Kidney (tissue), 13 donors: ENCODE measurements at regions not wholly inside any gene's neighbourhood (a gene's known extent, or its start where the extent isn't known, plus 50 kb on each side); places are given as distances from the start of the nearest gene placed in this dataset.
A peak's percentile ranks its signal among the peaks of the same experiment; 100 is the strongest.

Experiments
- DNase-seq, 5 donors: peaks; one replicate each; pipeline ENCODE4 v3.0.0-alpha.2; 2013 to 2020
- FAIRE-seq: peaks from 2 replicates; lab custom pipeline; 2012; peaks lifted over from hg19 to GRCh38; lab: Jason Lieb, UNC
- H3K27ac ChIP-seq, 2 donors: one replicate each; pipeline ENCODE4 v1.7.0; 2013; ENCODE audit warnings: low read depth in 2 of 2, low read length in 2 of 2, inconsistent platforms in 1 of 2
- H3K27me3 ChIP-seq: one replicate; pipeline ENCODE4 v1.7.1; 2013; ENCODE audit warnings: low read length, inconsistent platforms; ENCODE audit not compliant: control insufficient read depth, insufficient read depth
- H3K36me3 ChIP-seq, 3 donors: one replicate each; pipeline versions ENCODE4 v1.7.0 to v1.7.1; 2013; ENCODE audit warnings: low read length in 3 of 3, control low read depth in 1 of 3, inconsistent platforms in 1 of 3; ENCODE audit not compliant: insufficient read depth in 3 of 3, control insufficient read depth in 2 of 3
- H3K4me1 ChIP-seq, 3 donors: one replicate each; pipeline versions ENCODE4 v1.7.0 to v1.7.1; 2013; ENCODE audit warnings: low read length in 3 of 3, inconsistent platforms in 1 of 3, low read depth in 1 of 3; ENCODE audit not compliant: control insufficient read depth in 2 of 3, insufficient read depth in 2 of 3
- H3K4me3 ChIP-seq, 3 donors: one replicate each; pipeline versions ENCODE4 v1.7.0 to v1.8.1; 2013; ENCODE audit warnings: low read length in 3 of 3, control low read depth in 1 of 3, inconsistent platforms in 1 of 3
- H3K9ac ChIP-seq, 3 donors: one replicate each; pipeline versions ENCODE4 v1.7.0 to v1.7.1; 2013; ENCODE audit warnings: low read length in 3 of 3, control low read depth in 1 of 3, inconsistent platforms in 1 of 3
- H3K9me3 ChIP-seq, 3 donors: one replicate each; pipeline versions ENCODE4 v1.7.0 to v1.7.1; 2013; ENCODE audit warnings: low read length in 3 of 3, control low read depth in 1 of 3, inconsistent platforms in 1 of 3; ENCODE audit not compliant: control insufficient read depth in 2 of 3, insufficient read depth in 1 of 3
- intact Hi-C: fragments of 100-400 bp; cut with DNase I; formaldehyde crosslinking; loops from one replicate; pipeline ENCODE4 v1.11.1; 2022
- TF ChIP-seq, protein P1 (sequence below): IDR thresholded peaks from 3 replicates; pipeline ENCODE4 v1.5.1; 2012; ENCODE audit warnings: mild to moderate bottlenecking, moderate library complexity, borderline replicate concordance; ENCODE audit not compliant: insufficient read depth; ENCODE audit errors: extremely low read depth
- donor health status: control.
- donor health status: control.
- donor health status: control.
- donor health status: control.
- donor health status: control.
- donor health status: DM: yes; HTN: yes; CAD: no.
- donor health status: Normal renal cell carcinoma (clear cell type).

DNA sequence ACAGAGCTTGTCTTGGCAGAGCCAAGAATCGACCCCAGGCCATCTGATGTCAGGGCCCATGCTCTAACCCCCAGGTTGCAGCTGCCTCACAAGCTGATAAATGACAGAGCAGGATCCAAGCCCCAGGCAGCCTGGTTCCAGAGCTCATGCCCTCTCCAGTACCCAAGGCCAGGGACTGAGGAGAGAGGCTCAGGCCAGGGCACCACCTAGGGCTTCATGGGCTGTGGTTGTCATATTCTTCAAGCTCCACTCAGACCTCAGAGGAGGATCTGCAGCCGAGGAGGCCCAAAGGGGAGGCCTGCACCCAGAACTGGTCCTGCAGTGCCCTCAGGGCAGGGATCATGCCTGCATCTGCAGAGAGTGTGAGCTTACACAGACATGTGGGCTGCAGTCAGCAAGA lies 301.1 kb downstream of the MATN1 start:
- Histone ChIP-seq H3K9me3 (no peaks in the 10 kb centered on the region), H3K9ac (no peak overlapping the region), H3K4me3 (no peak overlapping the region), H3K27me3 (no peaks in the 10 kb centered on the region), H3K4me1 (no peaks in the 10 kb centered on the region), H3K36me3 (no peaks in the 10 kb centered on the region), H3K27ac (no peak overlapping the region)
- TF ChIP-seq, protein P1, sequence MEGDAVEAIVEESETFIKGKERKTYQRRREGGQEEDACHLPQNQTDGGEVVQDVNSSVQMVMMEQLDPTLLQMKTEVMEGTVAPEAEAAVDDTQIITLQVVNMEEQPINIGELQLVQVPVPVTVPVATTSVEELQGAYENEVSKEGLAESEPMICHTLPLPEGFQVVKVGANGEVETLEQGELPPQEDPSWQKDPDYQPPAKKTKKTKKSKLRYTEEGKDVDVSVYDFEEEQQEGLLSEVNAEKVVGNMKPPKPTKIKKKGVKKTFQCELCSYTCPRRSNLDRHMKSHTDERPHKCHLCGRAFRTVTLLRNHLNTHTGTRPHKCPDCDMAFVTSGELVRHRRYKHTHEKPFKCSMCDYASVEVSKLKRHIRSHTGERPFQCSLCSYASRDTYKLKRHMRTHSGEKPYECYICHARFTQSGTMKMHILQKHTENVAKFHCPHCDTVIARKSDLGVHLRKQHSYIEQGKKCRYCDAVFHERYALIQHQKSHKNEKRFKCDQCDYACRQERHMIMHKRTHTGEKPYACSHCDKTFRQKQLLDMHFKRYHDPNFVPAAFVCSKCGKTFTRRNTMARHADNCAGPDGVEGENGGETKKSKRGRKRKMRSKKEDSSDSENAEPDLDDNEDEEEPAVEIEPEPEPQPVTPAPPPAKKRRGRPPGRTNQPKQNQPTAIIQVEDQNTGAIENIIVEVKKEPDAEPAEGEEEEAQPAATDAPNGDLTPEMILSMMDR: no peak
- FAIRE-seq: no peak
- intact Hi-C loops: no loop called here
- DNase-seq: peak in 1 of 5 donors; percentile 3

DNA sequence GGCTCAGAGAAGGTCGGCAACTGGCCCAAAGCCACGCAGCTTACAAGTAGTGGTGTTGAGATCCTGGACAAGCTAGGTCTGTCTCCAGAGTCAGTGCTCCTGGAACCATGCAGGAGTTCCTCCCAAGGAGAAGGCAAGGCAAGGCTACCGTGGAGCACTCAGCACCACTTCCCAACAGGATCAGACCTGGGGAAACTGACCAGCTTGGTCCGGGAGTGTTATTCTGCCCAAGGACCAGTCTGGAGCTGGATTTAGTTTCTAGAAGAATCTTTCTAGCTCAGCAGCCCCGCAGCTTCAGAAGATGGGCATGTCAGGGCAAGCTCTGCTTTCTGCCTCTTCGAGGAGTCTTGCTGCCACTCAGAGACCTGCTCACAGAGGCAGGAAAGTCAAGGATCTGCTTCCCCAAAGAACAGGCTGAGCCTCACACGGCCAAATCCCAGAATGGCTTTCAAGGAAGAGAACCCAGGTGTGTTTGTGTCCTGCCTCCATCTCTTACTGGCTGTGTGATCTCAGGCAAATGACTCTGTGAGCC lies 302.8 kb downstream of the MATN1 start:
- intact Hi-C loops: no loop called here
- TF ChIP-seq, protein P1: no peak
- no peak for DNase-seq
- FAIRE-seq: no peak
- no peak overlapping the region for H3K27ac ChIP-seq
- H3K4me1 ChIP-seq: no peaks in the 10 kb centered on the region
- no peaks in the 10 kb centered on the region for H3K9me3 ChIP-seq
- no peaks in the 10 kb centered on the region for H3K36me3 ChIP-seq
- H3K9ac ChIP-seq: no peak overlapping the region
- H3K4me3 ChIP-seq: no peak overlapping the region
- no peaks in the 10 kb centered on the region for H3K27me3 ChIP-seq

DNA sequence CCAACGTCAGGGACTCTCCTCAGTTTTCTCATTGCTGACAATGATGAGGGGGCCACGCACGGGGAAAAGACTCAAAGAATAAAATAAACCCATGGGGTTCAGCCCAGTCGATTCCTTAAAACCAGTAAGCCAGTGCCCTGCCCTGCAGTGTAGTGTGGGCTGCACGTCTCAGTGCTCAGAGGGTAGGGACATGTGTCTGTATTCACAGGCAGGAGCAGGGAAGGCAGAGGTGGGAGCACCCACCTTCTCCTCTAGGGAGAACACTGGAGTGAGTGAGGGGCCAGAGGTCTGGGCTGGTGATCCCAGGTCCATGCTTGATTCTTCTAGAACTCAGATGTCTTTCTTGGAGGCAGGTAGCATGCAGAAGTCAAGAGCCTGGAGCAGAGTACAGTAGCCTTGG lies 303.6 kb downstream of the MATN1 start:
- Histone ChIP-seq H3K36me3 (no peaks in the 10 kb centered on the region), H3K4me3 (no peak overlapping the region), H3K4me1 (no peaks in the 10 kb centered on the region), H3K27ac (no peak overlapping the region), H3K27me3 (no peaks in the 10 kb centered on the region), H3K9me3 (no peaks in the 10 kb centered on the region), H3K9ac (no peak overlapping the region)
- TF ChIP-seq, protein P1: no peak
- intact Hi-C loops: no loop called here
- DNase-seq: no peak
- no peak for FAIRE-seq
